DOHH2 (cell line): ENCODE measurements at regions not wholly inside any gene's neighbourhood (a gene's known extent, or its start where the extent isn't known, plus 50 kb on each side); places are given as distances from the start of the nearest gene placed in this dataset.

Experiments used
- EZH2phosphoT487 ChIP-seq: fragments of 200-600 bp; sonication (generic); IDR thresholded peaks from 2 replicates; pipeline ENCODE4 v1.6.1; 2017; ENCODE audit warnings: borderline replicate concordance, mild to moderate bottlenecking, antibody characterized with exemption, low read length, moderate library complexity, mixed read lengths
- TF ChIP-seq, protein P1 (sequence below): fragments of 200-600 bp; sonication (generic); IDR thresholded peaks from one replicate; pipeline ENCODE4 v1.5.1; 2014; ENCODE audit warnings: antibody characterized with exemption, mild to moderate bottlenecking, low read depth, low read length; ENCODE audit not compliant: poor library complexity, severe bottlenecking

DNA sequence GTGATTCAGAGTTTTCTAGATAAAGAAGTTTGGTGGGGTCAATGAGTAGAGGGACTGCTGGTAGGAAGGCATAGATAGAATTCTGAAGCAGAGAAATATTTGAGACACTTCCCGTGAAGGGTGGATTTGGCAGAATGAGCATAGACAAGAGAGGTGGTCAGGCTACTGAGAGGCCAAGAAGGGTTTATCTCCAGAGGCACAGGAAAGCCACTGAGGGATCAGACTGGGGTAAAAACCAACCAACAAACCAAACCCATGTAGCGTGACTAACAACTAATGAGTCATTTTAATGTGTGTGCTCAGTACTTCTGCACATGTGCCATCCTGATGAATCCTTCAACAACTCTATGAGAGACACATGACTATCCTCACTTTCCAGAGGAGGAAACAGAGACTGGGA, 60.0 kb upstream of the SERP2 start:
- TF ChIP-seq, protein P1, sequence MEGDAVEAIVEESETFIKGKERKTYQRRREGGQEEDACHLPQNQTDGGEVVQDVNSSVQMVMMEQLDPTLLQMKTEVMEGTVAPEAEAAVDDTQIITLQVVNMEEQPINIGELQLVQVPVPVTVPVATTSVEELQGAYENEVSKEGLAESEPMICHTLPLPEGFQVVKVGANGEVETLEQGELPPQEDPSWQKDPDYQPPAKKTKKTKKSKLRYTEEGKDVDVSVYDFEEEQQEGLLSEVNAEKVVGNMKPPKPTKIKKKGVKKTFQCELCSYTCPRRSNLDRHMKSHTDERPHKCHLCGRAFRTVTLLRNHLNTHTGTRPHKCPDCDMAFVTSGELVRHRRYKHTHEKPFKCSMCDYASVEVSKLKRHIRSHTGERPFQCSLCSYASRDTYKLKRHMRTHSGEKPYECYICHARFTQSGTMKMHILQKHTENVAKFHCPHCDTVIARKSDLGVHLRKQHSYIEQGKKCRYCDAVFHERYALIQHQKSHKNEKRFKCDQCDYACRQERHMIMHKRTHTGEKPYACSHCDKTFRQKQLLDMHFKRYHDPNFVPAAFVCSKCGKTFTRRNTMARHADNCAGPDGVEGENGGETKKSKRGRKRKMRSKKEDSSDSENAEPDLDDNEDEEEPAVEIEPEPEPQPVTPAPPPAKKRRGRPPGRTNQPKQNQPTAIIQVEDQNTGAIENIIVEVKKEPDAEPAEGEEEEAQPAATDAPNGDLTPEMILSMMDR = no peak
- no peak for TF ChIP-seq EZH2phosphoT487
